GM19455 (cell line): ENCODE measurements at regions not wholly inside any gene's neighbourhood (a gene's known extent, or its start where the extent isn't known, plus 50 kb on each side); places are given as distances from the start of the nearest gene placed in this dataset.

Experiments
- ATAC-seq: cut with Tn5 transposase; IDR thresholded peaks from one replicate; pipeline ENCODE4 v1.9.1; 2021; ENCODE audit not compliant: unreplicated experiment

DNA sequence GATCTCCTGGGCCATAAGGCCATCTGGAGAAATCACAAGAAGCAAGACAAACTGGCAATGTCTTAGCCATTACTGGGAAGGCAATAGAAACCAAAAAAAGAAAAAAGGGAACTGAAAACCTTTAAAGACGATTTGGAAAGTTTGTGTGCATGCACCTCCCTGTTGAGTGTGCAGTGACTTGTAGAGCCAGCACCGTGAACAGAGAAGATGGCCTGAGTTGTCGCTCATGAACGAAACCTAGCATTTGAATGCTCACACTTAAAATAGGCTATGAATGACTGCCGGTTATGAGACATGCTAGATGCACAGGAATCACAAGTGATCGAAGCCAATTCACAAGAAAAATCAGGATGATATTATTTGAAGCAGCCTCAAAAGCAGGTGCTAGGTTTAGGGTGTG lies 151.3 kb upstream of the ADO start:
- ATAC-seq: peak; percentile 81

GRCh38 chr10:62654966-62655336 lies 149.6 kb upstream of the ADO start:
- no peak for ATAC-seq

DNA sequence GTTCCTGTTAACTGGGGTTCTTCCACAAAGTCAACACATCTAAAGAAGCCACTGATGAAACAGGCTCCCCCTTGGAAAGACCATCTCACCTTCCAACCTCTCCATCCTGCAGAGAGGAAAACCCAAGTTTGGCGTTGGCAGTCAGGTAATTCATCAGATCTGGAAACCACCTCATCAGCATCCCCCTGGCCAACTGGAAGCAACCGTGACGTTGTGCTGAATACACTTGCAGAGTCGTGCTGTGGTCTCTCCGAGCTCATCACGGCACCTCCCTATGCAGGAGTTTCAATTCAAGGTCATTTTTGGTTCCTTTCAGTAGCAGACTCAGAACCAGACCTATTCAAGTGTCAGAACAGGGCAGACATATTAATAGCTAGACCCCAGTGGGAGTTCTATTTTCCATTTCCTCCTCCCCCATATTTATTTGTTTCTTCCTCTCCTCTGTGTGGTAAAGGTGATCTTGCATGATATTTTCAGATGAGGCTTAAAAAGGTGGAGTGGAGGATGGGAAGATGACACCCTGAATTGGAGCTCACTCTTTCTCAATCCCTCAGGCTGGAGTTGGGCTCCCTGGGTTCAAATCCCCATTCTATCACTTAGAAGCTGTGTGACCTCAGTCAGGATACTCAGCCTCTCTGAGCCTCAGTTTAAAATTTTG lies 149.1 kb upstream of the ADO start:
- ATAC-seq: peak; percentile 77

DNA sequence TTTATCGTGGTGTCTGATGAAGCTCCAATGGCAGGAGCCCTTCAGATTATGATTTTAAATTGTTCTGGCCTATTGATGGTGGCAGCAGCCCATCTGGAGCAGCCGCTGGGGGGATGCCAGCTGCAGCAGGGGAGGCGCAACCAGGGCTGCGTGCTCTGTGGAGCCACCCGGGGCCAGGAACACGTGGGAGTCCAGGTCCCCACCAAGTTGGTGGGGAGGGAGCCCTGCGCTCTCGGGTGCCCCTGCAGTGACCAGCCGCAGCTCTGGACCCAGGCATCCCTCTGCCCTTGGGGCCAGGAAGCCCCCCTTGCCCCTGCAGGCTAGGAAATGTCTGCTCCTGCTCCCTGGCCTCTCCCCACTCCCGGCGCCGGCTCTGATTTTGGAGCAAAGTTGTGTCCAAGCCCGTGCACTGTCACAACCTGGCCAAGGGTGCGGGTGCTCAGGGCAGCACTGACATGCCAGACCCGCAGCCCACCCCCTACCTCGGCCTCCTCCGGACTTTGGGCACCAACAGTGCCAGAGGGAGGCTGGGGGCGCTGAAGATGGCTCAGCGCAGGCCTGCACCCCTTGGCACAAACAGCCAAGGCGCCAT lies 147.2 kb upstream of the ADO start:
- no peak for ATAC-seq

DNA sequence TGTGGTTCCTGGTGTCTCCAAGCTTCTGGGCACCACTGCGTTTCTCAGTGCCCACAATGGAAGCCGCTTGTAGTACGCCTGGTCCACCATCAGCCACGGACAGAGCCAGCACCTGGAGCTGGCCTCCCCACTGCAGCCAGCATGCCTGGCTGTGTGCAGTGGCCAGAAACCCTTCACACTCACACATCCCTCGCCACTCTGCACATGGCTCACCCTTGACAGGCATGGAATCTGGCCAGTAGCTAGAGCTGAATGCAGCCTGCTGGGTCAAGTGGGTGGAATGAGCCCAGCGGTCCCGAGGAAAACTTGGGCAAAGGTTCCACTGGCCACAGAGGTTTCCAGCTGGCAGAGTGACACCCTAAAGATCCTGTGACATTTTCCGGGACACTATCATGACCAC lies 146.0 kb upstream of the ADO start:
- ATAC-seq: no peak

DNA sequence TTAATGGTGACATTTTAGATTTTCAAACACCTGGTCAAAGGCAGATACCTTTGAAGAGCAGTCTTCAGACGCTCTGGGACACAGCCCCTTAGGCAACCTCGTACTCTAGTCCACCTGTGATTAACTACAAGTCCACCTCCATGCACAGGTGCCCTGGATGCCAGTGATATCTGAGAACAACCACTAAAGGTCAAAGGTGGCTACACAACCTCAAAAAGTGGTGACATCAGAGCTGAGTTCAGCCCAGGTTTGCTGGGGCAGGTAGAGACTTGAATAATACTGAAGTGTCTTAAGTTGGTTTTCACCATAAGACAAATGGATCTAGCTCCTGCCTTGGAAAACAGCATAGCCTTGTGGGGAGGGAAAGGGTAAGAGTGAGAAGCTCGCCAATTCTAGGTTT lies 143.4 kb upstream of the ADO start:
- no peak for ATAC-seq

DNA sequence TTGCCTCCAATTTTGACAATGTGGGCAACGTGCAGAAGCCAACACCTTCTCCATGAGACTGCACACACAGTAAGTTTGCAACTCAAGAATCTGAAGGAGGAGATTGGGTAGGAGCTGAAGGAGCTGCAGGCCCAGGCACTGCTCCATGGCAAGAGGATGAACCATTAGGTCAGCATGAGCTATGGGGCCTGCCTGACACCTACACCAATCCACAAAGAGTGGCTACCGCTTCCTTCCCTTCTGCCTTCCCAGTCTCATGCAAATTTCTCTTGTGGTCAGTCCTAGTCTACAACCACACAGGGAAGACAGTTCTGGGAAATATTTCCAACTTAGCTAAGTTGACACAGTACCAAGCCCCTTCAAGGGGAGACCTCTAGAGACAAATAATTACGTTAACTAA lies 142.0 kb upstream of the ADO start:
- no peak for ATAC-seq

- ATAC-seq: no peak
Observed at GRCh38 chr10:62665771-62666170, 138.7 kb upstream of the ADO start.

- ATAC-seq: no peak
Observed at GRCh38 chr10:62666275-62666674, 138.2 kb upstream of the ADO start.

GRCh38 chr10:62669341-62669740 lies 135.2 kb upstream of the ADO start:
- no peak for ATAC-seq

GRCh38 chr10:62671104-62671503 lies 133.4 kb upstream of the ADO start:
- no peak for ATAC-seq

DNA sequence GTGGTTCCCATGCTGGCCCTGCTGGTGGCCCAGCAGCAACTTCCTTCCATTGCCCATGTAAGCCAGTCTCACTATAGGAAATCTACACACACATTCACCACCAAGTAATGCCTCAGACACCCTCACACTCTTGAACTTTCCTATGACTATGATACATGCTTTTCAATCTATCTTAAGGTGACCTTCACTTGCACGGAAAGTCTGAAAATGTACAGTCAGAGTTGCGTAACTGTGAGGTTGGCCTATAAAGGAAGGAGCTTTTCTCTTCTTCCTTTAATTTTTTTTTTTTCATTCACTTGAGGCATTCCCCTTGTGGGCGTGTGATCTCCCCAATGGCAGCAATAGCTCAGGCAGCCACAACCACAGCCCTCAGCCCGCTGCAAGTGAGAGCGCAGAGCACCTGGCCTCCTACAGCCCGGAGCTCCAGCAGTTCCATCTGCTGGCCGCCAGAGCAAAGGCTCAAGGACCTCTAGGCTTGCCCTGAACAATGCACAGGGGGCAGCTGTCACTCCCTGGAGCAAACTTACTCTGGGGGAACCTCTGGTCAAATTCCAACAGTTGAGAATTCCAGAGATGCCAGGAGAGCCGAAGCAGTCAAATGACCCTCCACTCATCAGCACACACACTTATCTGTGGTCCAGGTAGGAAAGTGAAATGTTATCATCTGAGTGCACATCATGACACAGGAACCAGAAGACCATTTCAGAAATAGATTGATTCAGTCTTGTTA lies 123.1 kb upstream of the ADO start:
- ATAC-seq: peak; percentile 96

DNA sequence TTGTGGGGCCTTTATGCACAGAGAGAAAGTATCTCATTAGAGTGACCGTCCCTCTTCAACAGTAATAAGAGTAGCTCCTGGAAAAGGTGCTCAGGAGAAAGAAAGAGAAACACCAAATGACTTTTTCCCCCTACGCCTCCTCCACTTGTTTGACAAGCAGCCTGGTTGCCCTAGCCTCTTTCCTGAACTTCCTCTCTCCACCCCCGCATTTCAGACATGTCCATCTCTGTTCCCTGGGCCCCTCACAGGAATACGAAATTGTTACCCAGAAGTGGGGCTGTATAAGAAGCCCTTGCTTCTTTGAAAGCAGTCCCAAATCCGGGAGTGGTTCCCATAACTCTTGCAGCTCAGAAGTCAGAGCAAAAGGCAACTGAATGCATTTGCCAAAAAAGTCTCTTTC lies 119.6 kb upstream of the ADO start:
- ATAC-seq: no peak

DNA sequence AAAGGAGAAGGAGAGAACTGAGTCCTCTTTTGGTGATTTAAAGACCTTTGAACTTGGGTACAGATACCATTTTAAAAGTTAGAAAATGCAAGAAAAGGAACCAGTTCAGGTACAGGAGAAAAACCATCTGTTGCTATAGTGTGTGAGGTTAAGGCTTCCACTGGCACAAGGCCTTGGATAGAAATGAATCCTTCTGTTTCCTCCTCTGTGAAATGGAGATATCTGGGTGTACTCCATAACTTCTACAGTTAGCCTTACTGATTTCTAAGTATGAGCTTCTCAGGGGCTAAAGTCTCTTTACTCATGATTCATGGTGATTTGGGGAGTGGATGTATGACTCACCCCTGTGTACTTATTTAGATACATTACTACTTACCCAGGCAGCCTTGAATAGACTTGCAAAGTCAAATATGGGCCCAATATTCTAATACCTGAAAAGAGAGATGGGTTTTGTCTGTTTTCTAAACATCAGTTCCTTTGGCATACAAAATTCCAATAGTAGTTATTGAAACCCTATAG lies 117.2 kb upstream of the ADO start:
- no peak for ATAC-seq

GRCh38 chr10:62688971-62689700 lies 115.4 kb upstream of the ADO start:
- no peak for ATAC-seq

DNA sequence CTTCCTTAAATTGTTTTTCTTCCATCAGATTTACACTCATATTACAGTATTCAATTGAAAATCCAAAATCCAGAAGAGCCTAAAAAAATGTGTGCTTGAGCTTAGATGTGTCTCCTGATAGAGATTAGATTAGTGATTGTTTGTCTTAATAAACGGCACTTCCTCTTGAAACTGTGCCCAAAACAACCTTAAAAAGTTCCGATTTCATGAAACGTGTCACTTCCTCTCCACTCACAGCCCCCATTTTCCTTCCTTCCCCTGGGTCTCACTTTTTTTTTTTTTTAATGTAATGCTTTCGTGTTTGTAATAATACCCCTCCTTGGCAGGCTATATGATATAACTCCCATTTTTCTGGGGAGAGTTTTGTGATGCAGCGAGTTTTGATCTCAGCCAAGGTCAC lies 114.8 kb upstream of the ADO start:
- ATAC-seq: no peak

DNA sequence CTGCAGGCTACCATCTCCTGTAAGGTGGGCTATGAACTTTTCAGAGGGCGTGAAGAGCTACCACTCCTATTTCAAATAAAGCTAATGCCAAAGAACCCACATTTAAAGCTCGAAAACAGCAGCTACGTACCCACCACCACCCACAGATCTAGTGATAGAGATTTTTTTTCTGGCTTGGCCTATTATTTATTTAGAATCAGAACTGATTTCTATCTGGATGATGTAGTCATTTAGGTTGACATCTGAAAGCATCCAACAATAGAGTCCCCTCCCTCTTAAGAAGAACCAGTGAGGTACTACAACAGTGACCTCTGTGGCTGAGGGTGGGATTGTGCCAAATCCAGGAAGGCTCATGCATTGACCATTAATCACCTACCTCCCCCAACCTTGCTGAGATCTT lies 113.8 kb upstream of the ADO start:
- no peak for ATAC-seq

GRCh38 chr10:62691336-62691735 lies 113.2 kb upstream of the ADO start:
- no peak for ATAC-seq

DNA sequence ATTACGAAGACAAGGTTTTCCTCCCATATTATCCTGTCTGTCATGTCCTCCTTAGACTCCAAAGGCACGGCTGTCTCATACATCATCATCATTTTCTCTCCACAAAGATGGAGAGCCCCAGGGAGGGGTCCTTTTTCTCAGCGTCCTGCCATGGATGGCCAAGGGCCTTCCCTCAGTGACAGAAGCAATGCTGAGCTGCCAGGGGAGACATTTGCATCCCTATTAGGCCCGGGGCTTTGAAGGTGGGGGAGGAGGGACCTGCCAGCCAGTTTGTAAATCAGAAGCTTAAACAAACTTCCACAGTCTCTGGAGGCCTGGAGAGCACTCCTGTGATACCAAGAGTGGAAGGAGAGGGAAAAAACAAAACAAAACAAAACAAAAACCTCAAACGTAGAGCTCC lies 112.4 kb upstream of the ADO start:
- ATAC-seq: no peak

- no peak for ATAC-seq
Observed at GRCh38 chr10:62693306-62693705, 111.2 kb upstream of the ADO start.

DNA sequence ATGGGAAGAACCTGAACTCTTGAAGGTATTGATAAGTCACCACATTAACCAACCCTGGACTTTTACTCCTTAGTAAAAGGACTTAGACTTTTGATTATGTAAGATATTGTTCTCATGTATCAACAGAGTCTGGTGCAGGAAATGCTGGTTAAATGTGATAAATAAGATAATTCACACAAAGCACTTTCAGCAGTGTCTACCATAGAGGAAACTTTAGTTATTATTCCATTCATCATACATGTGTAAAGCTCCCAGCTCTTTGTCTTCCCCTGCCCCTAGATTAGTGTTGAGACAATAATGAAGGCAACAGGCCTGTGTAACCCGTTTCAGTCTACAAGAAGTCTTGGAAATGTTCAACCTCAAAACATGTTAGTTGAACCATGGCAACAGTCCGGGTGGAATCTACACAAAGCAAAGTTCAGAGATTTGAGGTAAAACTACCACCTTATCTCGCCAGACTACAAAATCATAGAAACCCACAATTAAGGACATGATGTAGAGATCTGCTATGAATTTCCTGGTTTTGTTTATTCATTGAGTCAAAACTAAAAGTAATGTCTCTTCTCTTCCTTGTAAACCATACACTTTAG lies 109.9 kb upstream of the ADO start:
- ATAC-seq: no peak
